Endothelial cell (in vitro differentiated cells): ENCODE measurements at regions not wholly inside any gene's neighbourhood (a gene's known extent, or its start where the extent isn't known, plus 50 kb on each side); places are given as distances from the start of the nearest gene placed in this dataset.

Experiments used
- DNase-seq: peaks from one replicate; pipeline ENCODE4 v3.0.0; 2021; ENCODE audit warnings: low spot score
- H3K27ac Mint-ChIP-seq: one replicate; pipeline ENCODE4 v1.8.0; 2021; ENCODE audit warnings: mixed read lengths, inconsistent platforms; ENCODE audit not compliant: unreplicated experiment
- H3K27me3 Mint-ChIP-seq: one replicate; pipeline ENCODE4 v1.8.0; 2021; ENCODE audit warnings: mild to moderate bottlenecking, moderate library complexity, mixed read lengths, inconsistent platforms; ENCODE audit not compliant: unreplicated experiment
- H3K36me3 Mint-ChIP-seq: one replicate; pipeline ENCODE4 v1.8.0; 2021; ENCODE audit warnings: mild to moderate bottlenecking, low read depth, mixed read lengths, inconsistent platforms; ENCODE audit not compliant: unreplicated experiment
- H3K4me1 Mint-ChIP-seq: one replicate; pipeline ENCODE4 v1.8.0; 2021; ENCODE audit warnings: mild to moderate bottlenecking, mixed read lengths, inconsistent platforms; ENCODE audit not compliant: unreplicated experiment
- H3K4me3 Mint-ChIP-seq: one replicate; pipeline ENCODE4 v1.8.0; 2021; ENCODE audit warnings: mild to moderate bottlenecking, mixed read lengths, inconsistent platforms; ENCODE audit not compliant: unreplicated experiment
- H3K9me3 Mint-ChIP-seq: one replicate; pipeline ENCODE4 v1.8.0; 2021; ENCODE audit warnings: mixed read lengths, inconsistent platforms; ENCODE audit not compliant: unreplicated experiment
- CTCF ChIP-seq: fragments of 200-600 bp; sonication (generic); IDR thresholded peaks from one replicate; pipeline ENCODE4 v1.5.0; 2021; ENCODE audit warnings: antibody characterized with exemption; ENCODE audit not compliant: unreplicated experiment

GRCh38 chr4:167779280-167779679 is 313.1 kb upstream of the ANXA10 start:
- H3K36me3 Mint-ChIP-seq, result no peaks in the 10 kb centered on the region
- H3K9me3 Mint-ChIP-seq, result no peaks in the 10 kb centered on the region
- no peaks in the 10 kb centered on the region for H3K4me1 Mint-ChIP-seq
- no peaks in the 10 kb centered on the region for H3K27me3 Mint-ChIP-seq
- no peak for DNase-seq
- no peak for TF ChIP-seq CTCF
- no peak overlapping the region for H3K4me3 Mint-ChIP-seq
- H3K27ac Mint-ChIP-seq, result no peak overlapping the region

GRCh38 chr4:167779864-167780263 is 312.5 kb upstream of the ANXA10 start:
- no peaks in the 10 kb centered on the region for H3K9me3 Mint-ChIP-seq
- no peak overlapping the region for H3K4me3 Mint-ChIP-seq
- no peak overlapping the region for H3K27ac Mint-ChIP-seq
- no peak for TF ChIP-seq CTCF
- no peak for DNase-seq
- H3K27me3 Mint-ChIP-seq, result no peaks in the 10 kb centered on the region
- H3K36me3 Mint-ChIP-seq, result no peaks in the 10 kb centered on the region
- H3K4me1 Mint-ChIP-seq, result no peaks in the 10 kb centered on the region

GRCh38 chr4:167784826-167785225 is 307.5 kb upstream of the ANXA10 start:
- Mint-ChIP-seq H3K27ac (no peak overlapping the region), H3K4me1 (no peaks in the 10 kb centered on the region), H3K27me3 (no peaks in the 10 kb centered on the region), H3K4me3 (no peak overlapping the region), H3K9me3 (no peaks in the 10 kb centered on the region), H3K36me3 (no peaks in the 10 kb centered on the region)
- DNase-seq, result no peak
- TF ChIP-seq CTCF, result no peak

GRCh38 chr4:167785523-167785922 is 306.8 kb upstream of the ANXA10 start:
- Mint-ChIP-seq H3K4me1 (no peaks in the 10 kb centered on the region), H3K9me3 (no peaks in the 10 kb centered on the region), H3K27ac (no peak overlapping the region), H3K36me3 (no peaks in the 10 kb centered on the region), H3K4me3 (no peak overlapping the region), H3K27me3 (no peaks in the 10 kb centered on the region)
- no peak for TF ChIP-seq CTCF
- no peak for DNase-seq

DNA sequence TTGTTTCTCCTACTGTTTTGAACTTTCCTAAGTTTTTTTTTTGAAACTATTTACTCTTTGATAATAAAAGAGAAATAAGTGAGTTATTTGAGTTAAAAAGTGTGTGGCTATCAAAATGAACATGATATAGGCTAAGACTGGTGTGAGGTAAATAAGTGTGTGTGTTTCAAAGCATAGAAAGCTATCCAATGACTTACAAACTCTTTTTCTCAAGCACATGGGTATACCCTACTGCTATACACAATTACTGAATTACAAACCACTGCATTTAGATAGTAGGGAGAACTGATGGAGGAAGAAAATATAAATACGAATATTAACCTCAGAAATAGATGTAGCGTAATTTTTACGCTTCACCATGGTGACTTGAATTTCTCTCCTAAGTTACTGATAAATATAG is 305.8 kb upstream of the ANXA10 start:
- H3K27ac Mint-ChIP-seq, result no peak overlapping the region
- H3K4me3 Mint-ChIP-seq, result no peak overlapping the region
- no peak for DNase-seq
- no peaks in the 10 kb centered on the region for H3K36me3 Mint-ChIP-seq
- no peaks in the 10 kb centered on the region for H3K4me1 Mint-ChIP-seq
- H3K27me3 Mint-ChIP-seq, result no peaks in the 10 kb centered on the region
- no peaks in the 10 kb centered on the region for H3K9me3 Mint-ChIP-seq
- TF ChIP-seq CTCF, result no peak
